22Rv1 (cell line): ENCODE measurements at regions not wholly inside any gene's neighbourhood (a gene's known extent, or its start where the extent isn't known, plus 50 kb on each side); places are given as distances from the start of the nearest gene placed in this dataset.

Source experiments
- ZFX ChIP-seq: fragments of 450-650 bp; IDR thresholded peaks from 2 replicates; pipeline ENCODE4 v1.6.1; 2017; ENCODE audit warnings: antibody characterized with exemption, borderline replicate concordance
- TF ChIP-seq, protein P1 (sequence below): fragments of 450-650 bp; IDR thresholded peaks from 2 replicates; pipeline ENCODE4 v1.5.1; 2017; ENCODE audit warnings: mild to moderate bottlenecking

DNA sequence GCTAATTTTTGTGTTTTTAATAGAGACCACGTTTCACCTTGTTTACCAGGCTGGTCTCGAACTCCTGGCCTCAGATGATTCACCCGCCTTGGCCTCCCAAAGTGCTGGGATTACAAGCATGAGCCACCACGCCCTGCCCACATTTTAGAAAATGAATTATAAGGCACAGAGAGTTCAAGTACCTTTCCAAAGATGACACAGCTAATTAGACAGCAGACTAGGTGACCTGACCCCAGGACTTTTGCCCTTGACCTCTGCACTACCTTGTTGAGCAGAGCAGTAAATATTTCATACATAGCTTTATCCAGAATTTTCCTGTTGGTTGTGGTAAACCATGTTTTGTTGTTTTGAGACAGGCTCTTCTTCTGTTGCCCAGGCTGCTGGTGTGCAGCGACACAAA, 131.3 kb upstream of the KCTD7 start:
- TF ChIP-seq, protein P1, sequence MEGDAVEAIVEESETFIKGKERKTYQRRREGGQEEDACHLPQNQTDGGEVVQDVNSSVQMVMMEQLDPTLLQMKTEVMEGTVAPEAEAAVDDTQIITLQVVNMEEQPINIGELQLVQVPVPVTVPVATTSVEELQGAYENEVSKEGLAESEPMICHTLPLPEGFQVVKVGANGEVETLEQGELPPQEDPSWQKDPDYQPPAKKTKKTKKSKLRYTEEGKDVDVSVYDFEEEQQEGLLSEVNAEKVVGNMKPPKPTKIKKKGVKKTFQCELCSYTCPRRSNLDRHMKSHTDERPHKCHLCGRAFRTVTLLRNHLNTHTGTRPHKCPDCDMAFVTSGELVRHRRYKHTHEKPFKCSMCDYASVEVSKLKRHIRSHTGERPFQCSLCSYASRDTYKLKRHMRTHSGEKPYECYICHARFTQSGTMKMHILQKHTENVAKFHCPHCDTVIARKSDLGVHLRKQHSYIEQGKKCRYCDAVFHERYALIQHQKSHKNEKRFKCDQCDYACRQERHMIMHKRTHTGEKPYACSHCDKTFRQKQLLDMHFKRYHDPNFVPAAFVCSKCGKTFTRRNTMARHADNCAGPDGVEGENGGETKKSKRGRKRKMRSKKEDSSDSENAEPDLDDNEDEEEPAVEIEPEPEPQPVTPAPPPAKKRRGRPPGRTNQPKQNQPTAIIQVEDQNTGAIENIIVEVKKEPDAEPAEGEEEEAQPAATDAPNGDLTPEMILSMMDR, result no peak
- no peak for TF ChIP-seq ZFX
